ENCODE measurements at regions not wholly inside any gene's neighbourhood (a gene's known extent, or its start where the extent isn't known, plus 50 kb on each side); places are given as distances from the start of the nearest gene placed in this dataset.

DNA sequence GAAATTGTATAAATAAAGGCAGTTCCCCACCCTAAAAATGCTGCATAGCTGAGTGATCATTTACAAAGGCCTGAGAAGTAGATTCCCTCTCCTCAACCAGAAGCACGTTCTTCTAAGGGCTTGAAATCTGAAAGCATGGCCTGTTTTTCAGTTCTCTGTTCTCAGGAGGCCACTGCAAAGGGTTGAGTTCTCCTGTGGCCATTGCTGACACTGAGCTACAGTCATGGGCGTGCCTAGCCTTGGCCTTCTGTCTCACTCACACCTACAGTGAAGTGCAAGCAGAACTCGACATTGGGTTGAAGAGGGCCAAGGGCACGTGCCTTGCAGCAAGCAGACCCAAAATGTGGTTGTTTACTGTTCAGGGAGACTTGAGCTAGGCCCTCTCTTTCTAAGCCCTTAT is 276.6 kb upstream of the VLDLR start:
- peaks cover 29% of the 10 kb centered on the region for H3K4me1 Mint-ChIP-seq
- H3K36me3 Mint-ChIP-seq, result peaks cover 15% of the 10 kb centered on the region
- H3K9me3 Mint-ChIP-seq, result peaks cover 40% of the 10 kb centered on the region
- TF ChIP-seq, protein P1, sequence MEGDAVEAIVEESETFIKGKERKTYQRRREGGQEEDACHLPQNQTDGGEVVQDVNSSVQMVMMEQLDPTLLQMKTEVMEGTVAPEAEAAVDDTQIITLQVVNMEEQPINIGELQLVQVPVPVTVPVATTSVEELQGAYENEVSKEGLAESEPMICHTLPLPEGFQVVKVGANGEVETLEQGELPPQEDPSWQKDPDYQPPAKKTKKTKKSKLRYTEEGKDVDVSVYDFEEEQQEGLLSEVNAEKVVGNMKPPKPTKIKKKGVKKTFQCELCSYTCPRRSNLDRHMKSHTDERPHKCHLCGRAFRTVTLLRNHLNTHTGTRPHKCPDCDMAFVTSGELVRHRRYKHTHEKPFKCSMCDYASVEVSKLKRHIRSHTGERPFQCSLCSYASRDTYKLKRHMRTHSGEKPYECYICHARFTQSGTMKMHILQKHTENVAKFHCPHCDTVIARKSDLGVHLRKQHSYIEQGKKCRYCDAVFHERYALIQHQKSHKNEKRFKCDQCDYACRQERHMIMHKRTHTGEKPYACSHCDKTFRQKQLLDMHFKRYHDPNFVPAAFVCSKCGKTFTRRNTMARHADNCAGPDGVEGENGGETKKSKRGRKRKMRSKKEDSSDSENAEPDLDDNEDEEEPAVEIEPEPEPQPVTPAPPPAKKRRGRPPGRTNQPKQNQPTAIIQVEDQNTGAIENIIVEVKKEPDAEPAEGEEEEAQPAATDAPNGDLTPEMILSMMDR (IDR thresholded peaks at IDR 0.05; ENCODE audit: unreplicated experiment), result no peak
- no peak overlapping the region for H3K4me3 Mint-ChIP-seq
- DNase-seq (ENCODE audit: low spot score in 2 of 2, unreplicated experiment in 2 of 2), result no peak
- peak overlapping the region; percentile 83 for H3K27ac Mint-ChIP-seq
- H3K27me3 Mint-ChIP-seq (ENCODE audit: low read depth), result no peaks in the 10 kb centered on the region

DNA sequence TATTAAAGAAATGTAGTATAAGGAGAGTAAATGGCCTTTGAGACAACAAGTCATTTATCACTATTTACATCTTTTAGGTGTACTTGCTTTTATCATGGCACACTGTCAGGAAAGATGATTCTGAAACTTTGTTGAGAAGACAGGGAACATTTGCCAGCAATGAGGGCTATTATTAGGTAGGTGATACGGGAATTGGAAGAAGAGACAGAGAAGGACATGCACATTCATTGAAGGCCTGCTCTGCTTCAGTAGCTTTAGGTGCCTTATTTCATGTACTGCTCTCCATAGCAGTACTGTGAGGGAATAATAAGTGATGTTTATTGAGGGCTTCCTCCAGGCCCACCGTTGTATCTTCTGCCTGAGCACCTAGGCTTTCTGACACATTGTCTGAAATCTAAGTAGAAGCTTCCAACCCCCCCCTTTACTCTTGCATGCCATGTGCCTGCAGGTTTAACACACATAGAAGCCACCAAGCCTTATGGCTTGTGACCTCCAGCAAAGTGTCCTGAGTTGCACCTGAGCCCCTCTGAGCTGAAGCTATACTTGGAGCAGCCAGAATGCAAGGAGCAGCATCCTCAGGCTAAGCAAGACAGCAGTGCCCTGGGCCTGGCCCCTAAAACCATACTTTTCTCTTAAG is 275.2 kb upstream of the VLDLR start:
- TF ChIP-seq, protein P1 (IDR thresholded peaks at IDR 0.05; ENCODE audit: unreplicated experiment), result no peak
- H3K36me3 Mint-ChIP-seq, result peaks cover 13% of the 10 kb centered on the region
- H3K9me3 Mint-ChIP-seq, result peaks cover 32% of the 10 kb centered on the region
- no peak overlapping the region for H3K4me3 Mint-ChIP-seq
- DNase-seq (ENCODE audit: low spot score in 2 of 2, unreplicated experiment in 2 of 2), result no peak
- H3K4me1 Mint-ChIP-seq, result peaks cover 32% of the 10 kb centered on the region
- no peak overlapping the region for H3K27ac Mint-ChIP-seq
- H3K27me3 Mint-ChIP-seq (ENCODE audit: low read depth), result no peaks in the 10 kb centered on the region

DNA sequence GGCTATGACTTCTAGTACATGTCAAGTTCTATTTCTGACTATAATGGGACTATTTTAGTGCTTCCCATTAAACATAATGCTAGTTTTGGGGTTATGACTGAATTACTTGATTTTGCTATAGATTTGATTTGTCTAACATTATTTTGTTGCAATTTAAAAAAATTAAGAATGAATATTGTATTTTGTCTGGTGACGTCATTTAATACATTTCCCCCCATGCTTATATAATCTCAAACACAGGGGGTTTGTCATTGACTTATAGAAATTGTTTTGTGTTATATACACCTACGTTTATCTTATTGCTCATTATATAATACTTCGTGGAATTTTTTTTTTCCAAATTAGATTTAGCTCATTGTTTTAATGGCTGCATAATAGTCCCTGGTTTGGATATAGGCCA is 270.3 kb upstream of the VLDLR start:
- H3K27me3 Mint-ChIP-seq (ENCODE audit: low read depth), result no peaks in the 10 kb centered on the region
- TF ChIP-seq, protein P1 (IDR thresholded peaks at IDR 0.05; ENCODE audit: unreplicated experiment), result no peak
- peaks cover 13% of the 10 kb centered on the region for H3K36me3 Mint-ChIP-seq
- DNase-seq (ENCODE audit: low spot score in 2 of 2, unreplicated experiment in 2 of 2), result no peak
- peaks cover 27% of the 10 kb centered on the region for H3K4me1 Mint-ChIP-seq
- no peak overlapping the region for H3K27ac Mint-ChIP-seq
- H3K4me3 Mint-ChIP-seq, result no peak overlapping the region
- H3K9me3 Mint-ChIP-seq, result peaks cover 26% of the 10 kb centered on the region

DNA sequence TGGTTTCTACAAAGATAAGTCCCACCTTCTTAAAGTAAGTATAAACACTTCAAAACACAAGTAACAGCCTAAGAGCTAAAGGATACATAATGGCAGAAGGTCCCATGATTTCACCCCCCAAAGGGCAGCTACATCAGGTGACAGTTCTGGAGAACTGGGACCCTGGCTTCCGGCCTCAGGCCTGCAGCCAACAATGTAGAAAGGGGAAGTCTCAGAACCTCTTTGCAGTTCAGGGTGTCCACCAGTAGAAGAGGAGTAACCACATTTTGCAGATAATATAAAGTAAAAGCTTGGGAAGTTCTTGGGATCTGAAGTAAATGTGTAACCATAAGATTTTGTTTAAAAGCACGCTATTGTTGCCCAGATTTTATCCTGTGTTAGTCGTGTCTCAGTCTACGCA is 267.4 kb upstream of the VLDLR start:
- Mint-ChIP-seq H3K27ac (no peak overlapping the region), H3K4me1 (peaks cover 27% of the 10 kb centered on the region), H3K9me3 (peaks cover 8% of the 10 kb centered on the region), H3K4me3 (no peak overlapping the region), H3K36me3 (peaks cover 1% of the 10 kb centered on the region), H3K27me3 (ENCODE audit: low read depth) (no peaks in the 10 kb centered on the region)
- TF ChIP-seq, protein P1 (IDR thresholded peaks at IDR 0.05; ENCODE audit: unreplicated experiment), result no peak
- DNase-seq (ENCODE audit: low spot score in 2 of 2, unreplicated experiment in 2 of 2), result no peak

DNA sequence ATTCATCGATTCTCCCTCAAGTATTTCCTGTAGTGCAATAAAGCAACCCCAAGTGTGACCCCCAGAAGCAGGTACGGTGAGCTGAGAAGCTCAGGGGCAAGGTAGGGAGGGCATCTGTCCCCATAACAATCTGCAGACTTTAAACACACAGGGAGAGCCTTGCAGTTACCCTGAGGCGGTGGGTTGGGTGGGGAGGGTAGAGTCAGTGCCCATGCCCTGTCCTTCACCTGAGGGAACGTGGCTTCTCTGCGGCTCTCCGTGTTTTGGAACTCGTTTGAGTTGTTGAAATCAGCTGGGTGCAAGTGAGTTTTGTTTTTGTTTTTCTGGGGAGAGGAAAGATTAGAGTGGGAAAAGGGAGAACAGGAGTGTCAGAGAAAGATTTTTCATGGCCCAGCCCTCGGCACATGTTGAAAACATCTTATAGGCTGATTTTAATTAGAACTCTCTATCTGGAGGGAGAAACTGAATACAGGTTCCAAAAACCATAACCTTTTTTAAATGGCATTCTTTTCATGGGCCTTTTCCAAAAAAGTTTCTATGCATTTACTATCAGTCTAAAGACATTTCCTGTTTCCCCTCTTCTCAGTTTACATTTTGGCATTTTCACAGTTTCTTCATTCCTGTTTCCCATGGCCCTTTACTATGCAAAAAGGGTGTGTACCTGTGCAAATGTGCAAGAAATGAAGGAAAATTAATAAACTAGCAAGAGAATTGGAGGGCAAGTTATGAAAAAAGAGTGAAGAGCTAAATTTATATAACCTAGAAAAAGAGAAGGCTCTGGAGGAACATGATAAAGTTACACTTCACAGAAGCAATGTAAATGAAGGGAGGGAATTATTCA is 266.5 kb upstream of the VLDLR start:
- H3K27ac Mint-ChIP-seq, result peak overlapping the region; percentile 47
- H3K4me3 Mint-ChIP-seq, result no peak overlapping the region
- no peaks in the 10 kb centered on the region for H3K27me3 Mint-ChIP-seq (ENCODE audit: low read depth)
- peaks cover 1% of the 10 kb centered on the region for H3K36me3 Mint-ChIP-seq
- H3K9me3 Mint-ChIP-seq, result peaks cover 8% of the 10 kb centered on the region
- TF ChIP-seq, protein P1 (IDR thresholded peaks at IDR 0.05; ENCODE audit: unreplicated experiment), result no peak
- peaks cover 22% of the 10 kb centered on the region for H3K4me1 Mint-ChIP-seq
- no peak for DNase-seq (ENCODE audit: low spot score in 2 of 2, unreplicated experiment in 2 of 2)
